GM19023 (cell line): ENCODE measurements at regions not wholly inside any gene's neighbourhood (a gene's known extent, or its start where the extent isn't known, plus 50 kb on each side); places are given as distances from the start of the nearest gene placed in this dataset.

Experiments used
- ATAC-seq: cut with Tn5 transposase; IDR thresholded peaks from one replicate; pipeline ENCODE4 v1.9.1; 2021; ENCODE audit warnings: mild to moderate bottlenecking, moderate library complexity; ENCODE audit not compliant: unreplicated experiment

- ATAC-seq = no peak
Observed at GRCh38 chr6:19759117-19759880, 77.9 kb upstream of the ID4 start.

- ATAC-seq = no peak
Observed at GRCh38 chr6:19761121-19761520, 76.0 kb upstream of the ID4 start.

- ATAC-seq = no peak
Observed at GRCh38 chr6:19771753-19772336, 65.3 kb upstream of the ID4 start.

- ATAC-seq = no peak
Observed at GRCh38 chr6:19772891-19773290, 64.3 kb upstream of the ID4 start.

- ATAC-seq = no peak
Observed at GRCh38 chr6:19781269-19781668, 55.9 kb upstream of the ID4 start.

- ATAC-seq = no peak
Observed at GRCh38 chr6:19782588-19782987, 54.6 kb upstream of the ID4 start.
